Heart left ventricle (tissue), 13 donors: ENCODE measurements at regions not wholly inside any gene's neighbourhood (a gene's known extent, or its start where the extent isn't known, plus 50 kb on each side); places are given as distances from the start of the nearest gene placed in this dataset.

ENCODE experiments used
- POLR2A ChIP-seq, 2 donors: fragments of 450-650 bp; IDR thresholded peaks; one replicate each; pipeline ENCODE4 v1.6.1; 2017; ENCODE audit warnings: antibody characterized with exemption in 2 of 2, mild to moderate bottlenecking in 2 of 2, moderate library complexity in 2 of 2
- TF ChIP-seq, protein P1 (sequence below), 12 donors: fragments of 200-600 bp; sonication (generic) in 4 of 12; IDR thresholded peaks; one replicate each; pipeline versions ENCODE4 v1.5.0 to v1.8.0; 2018 to 2022; ENCODE audit warnings: antibody characterized with exemption in 12 of 12, mild to moderate bottlenecking in 5 of 12
- donor health status: ischemic (EF 13 %, LVEDD 7.1; RV severe dilation, severe dysfunction).
- donor health status: DM: no; HTN: yes; CAD: no.
- donor health status: DM: no; HTN: no; CAD: no.
- donor health status: ischemic (EF 25% LVEDD 6.9; RV normal size, moderate dysfunction).
- donor health status: ischemic (EF 25% LVEDD 5.7; RV mildly dilated, moderate dysfunction).
- donor health status: ischemic (EF 35%, LVEDD 5.7; RV mildly dilated, moderate dysfunction).
- donor health status: nonischemic (EF 11% LVEDD 7.7; RV severe dilation, severe dysfunction).
- donor health status: DM: yes; HTN: yes; CAD: no.
- donor health status: PGD.
- donor health status: ischemic (EF 29% LVEDD 5.4; RV normal size, mild dysfunction).
- donor health status: nonischemic (EF 23%, LVEDD 6.1; RV moderate dilation, normal function).

GRCh38 chr12:83559650-83560049 is 872.9 kb downstream of the TMTC2 start:
- TF ChIP-seq, protein P1, sequence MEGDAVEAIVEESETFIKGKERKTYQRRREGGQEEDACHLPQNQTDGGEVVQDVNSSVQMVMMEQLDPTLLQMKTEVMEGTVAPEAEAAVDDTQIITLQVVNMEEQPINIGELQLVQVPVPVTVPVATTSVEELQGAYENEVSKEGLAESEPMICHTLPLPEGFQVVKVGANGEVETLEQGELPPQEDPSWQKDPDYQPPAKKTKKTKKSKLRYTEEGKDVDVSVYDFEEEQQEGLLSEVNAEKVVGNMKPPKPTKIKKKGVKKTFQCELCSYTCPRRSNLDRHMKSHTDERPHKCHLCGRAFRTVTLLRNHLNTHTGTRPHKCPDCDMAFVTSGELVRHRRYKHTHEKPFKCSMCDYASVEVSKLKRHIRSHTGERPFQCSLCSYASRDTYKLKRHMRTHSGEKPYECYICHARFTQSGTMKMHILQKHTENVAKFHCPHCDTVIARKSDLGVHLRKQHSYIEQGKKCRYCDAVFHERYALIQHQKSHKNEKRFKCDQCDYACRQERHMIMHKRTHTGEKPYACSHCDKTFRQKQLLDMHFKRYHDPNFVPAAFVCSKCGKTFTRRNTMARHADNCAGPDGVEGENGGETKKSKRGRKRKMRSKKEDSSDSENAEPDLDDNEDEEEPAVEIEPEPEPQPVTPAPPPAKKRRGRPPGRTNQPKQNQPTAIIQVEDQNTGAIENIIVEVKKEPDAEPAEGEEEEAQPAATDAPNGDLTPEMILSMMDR (IDR thresholded peaks at IDR 0.05), result no peak
- TF ChIP-seq POLR2A (IDR thresholded peaks at IDR 0.05), result no peak
